Spleen (tissue), 7 donors: ENCODE measurements at regions not wholly inside any gene's neighbourhood (a gene's known extent, or its start where the extent isn't known, plus 50 kb on each side); places are given as distances from the start of the nearest gene placed in this dataset.

Source experiments
- POLR2A ChIP-seq, 3 donors: fragments of 450-650 bp; IDR thresholded peaks; one replicate each; pipeline ENCODE4 v1.5.1; 2017; ENCODE audit warnings: antibody characterized with exemption in 3 of 3, mild to moderate bottlenecking in 1 of 3
- POLR2AphosphoS5 ChIP-seq, 3 donors: sonication (generic); formaldehyde crosslinking; IDR thresholded peaks; one replicate each; pipeline ENCODE4 v1.5.1; 2017; ENCODE audit warnings: antibody characterized with exemption in 3 of 3
- TF ChIP-seq, protein P1 (sequence below), 11 experiments: fragments of 200-600 bp in 7 of 11; fragments of 450-650 bp in 4 of 11; sonication (generic) in 4 of 11; IDR thresholded peaks in 8 of 11; conservative IDR thresholded peaks in 3 of 11; 1 replicate in 7 of 11; 2 replicates in 4 of 11; pipeline versions ENCODE4 v1.4.0 to v1.8.0; 2016 to 2021; ENCODE audit warnings: antibody characterized with exemption in 11 of 11, inconsistent platforms in 4 of 11, mild to moderate bottlenecking in 1 of 11
- donor health status: DM: no; HTN: no; CAD: no; lungs with moderate emphysema.
- donor health status: DM: no; HTN: no; CAD: no.
- donor health status: DM: no; HTN: no; CAD: no.

DNA sequence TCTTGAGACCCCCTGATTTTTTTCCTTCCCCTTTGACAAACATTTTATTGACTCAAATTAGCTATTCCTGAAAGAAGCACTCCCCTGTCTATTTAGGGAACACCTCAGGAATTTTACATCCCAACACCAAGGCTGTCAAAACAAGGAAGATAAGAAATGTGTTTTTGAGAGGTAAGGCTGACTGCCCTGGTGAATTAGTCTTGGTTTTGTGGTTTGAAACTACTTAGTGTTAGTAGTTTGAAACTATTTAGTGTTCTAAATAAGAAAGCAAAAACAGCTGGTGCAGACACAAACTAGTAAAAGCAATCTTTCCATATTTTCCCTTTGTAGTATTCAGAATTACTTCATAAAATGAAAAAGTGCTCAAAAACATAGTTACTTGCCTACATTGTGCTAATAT, 120.7 kb downstream of the PCSK1 start:
- TF ChIP-seq, protein P1, sequence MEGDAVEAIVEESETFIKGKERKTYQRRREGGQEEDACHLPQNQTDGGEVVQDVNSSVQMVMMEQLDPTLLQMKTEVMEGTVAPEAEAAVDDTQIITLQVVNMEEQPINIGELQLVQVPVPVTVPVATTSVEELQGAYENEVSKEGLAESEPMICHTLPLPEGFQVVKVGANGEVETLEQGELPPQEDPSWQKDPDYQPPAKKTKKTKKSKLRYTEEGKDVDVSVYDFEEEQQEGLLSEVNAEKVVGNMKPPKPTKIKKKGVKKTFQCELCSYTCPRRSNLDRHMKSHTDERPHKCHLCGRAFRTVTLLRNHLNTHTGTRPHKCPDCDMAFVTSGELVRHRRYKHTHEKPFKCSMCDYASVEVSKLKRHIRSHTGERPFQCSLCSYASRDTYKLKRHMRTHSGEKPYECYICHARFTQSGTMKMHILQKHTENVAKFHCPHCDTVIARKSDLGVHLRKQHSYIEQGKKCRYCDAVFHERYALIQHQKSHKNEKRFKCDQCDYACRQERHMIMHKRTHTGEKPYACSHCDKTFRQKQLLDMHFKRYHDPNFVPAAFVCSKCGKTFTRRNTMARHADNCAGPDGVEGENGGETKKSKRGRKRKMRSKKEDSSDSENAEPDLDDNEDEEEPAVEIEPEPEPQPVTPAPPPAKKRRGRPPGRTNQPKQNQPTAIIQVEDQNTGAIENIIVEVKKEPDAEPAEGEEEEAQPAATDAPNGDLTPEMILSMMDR (IDR thresholded peaks at IDR 0.05 in 8 of 11, conservative IDR thresholded peaks at IDR 0.05 in 3 of 11): no peak
- TF ChIP-seq POLR2A (IDR thresholded peaks at IDR 0.05) (no peak), POLR2AphosphoS5 (IDR thresholded peaks at IDR 0.05) (no peak)
